ENCODE measurements at regions not wholly inside any gene's neighbourhood (a gene's known extent, or its start where the extent isn't known, plus 50 kb on each side); places are given as distances from the start of the nearest gene placed in this dataset.

- Histone ChIP-seq H2AFZ (ENCODE audit: insufficient read depth, low read depth, low read length, poor library complexity, severe bottlenecking) (no peak overlapping the region), H3K27me3 (replicated peaks in 1 of 4; ENCODE audit: control extremely low read depth in 1 of 4, control insufficient read depth in 3 of 4, insufficient read depth in 4 of 4, low read length in 3 of 4) (peaks cover 0 to 6% (median 1%) of the 10 kb centered on the region in 4 experiments), H3K4me2 (replicated peaks; ENCODE audit: low read depth, low read length, poor library complexity, severe bottlenecking) (no peak overlapping the region), H4K20me1 (ENCODE audit: control insufficient read depth, insufficient read depth, low read length, poor library complexity, severe bottlenecking) (no peaks in the 10 kb centered on the region), H3K9ac (ENCODE audit: low read length) (no peak overlapping the region), H3K4me1 (ENCODE audit: control insufficient read depth in 2 of 2, insufficient read depth in 2 of 2, low read length in 2 of 2) (no peaks in the 10 kb centered on the region), H3K4me3 (ENCODE audit: control extremely low read depth in 1 of 5, extremely low read depth in 1 of 5, insufficient read depth in 1 of 5, low read depth in 2 of 5, low read length in 4 of 5) (no peak overlapping the region), H3K79me2 (ENCODE audit: control insufficient read depth, insufficient read depth, low read length) (no peaks in the 10 kb centered on the region), H3K27ac (ENCODE audit: low read length in 2 of 2) (no peak overlapping the region), H3K36me3 (replicated peaks in 1 of 2; ENCODE audit: control extremely low read depth in 1 of 2, control insufficient read depth in 1 of 2, extremely low read depth in 1 of 2, insufficient read depth in 2 of 2, low read length in 1 of 2) (no peaks in the 10 kb centered on the region), H3K9me3 (ENCODE audit: control extremely low read depth in 1 of 3, control insufficient read depth in 2 of 3, insufficient read depth in 1 of 3, low read length in 2 of 3) (no peaks in the 10 kb centered on the region)
- TF ChIP-seq CTCF (IDR thresholded peaks at IDR 0.05) (no peak), EZH2 (IDR thresholded peaks at IDR 0.05; ENCODE audit: borderline replicate concordance, insufficient read depth, low read depth, low read length, poor library complexity, severe bottlenecking) (no peak)
- H3K27me3 Mint-ChIP-seq, result peaks cover 12% of the 10 kb centered on the region
- POLR2A ChIA-PET, result no interaction called here
- H3K4me3 Mint-ChIP-seq, result no peak overlapping the region
- WGBS (ENCODE audit: insufficient coverage), result 25% methylated on average over 1 of the region's 1 CpG
- no peaks in the 10 kb centered on the region for H3K4me1 Mint-ChIP-seq
- no peak for DNase-seq
- intact Hi-C loops (cut with micrococcal nuclease), result no loop called here
- no peak overlapping the region for H3K27ac Mint-ChIP-seq
- ATAC-seq (ENCODE audit: low read depth), result no peak
- CTCF ChIA-PET, result no interaction called here
- H3K9me3 Mint-ChIP-seq (ENCODE audit: insufficient read depth), result no peaks in the 10 kb centered on the region
Measured at GRCh38 chr12:77232045-77232444, 166.7 kb upstream of the E2F7 start.

- TF ChIP-seq CTCF (IDR thresholded peaks at IDR 0.05) (no peak), EZH2 (IDR thresholded peaks at IDR 0.05; ENCODE audit: borderline replicate concordance, insufficient read depth, low read depth, low read length, poor library complexity, severe bottlenecking) (no peak)
- Mint-ChIP-seq H3K27ac (no peak overlapping the region), H3K9me3 (ENCODE audit: insufficient read depth) (no peaks in the 10 kb centered on the region), H3K4me3 (no peak overlapping the region), H3K4me1 (no peaks in the 10 kb centered on the region), H3K27me3 (peaks cover 12% of the 10 kb centered on the region)
- ChIA-PET CTCF (no interaction called here), POLR2A (no interaction called here)
- Histone ChIP-seq H3K27ac (ENCODE audit: low read length in 2 of 2) (no peak overlapping the region), H3K4me2 (replicated peaks; ENCODE audit: low read depth, low read length, poor library complexity, severe bottlenecking) (no peak overlapping the region), H3K9ac (ENCODE audit: low read length) (no peak overlapping the region), H3K36me3 (replicated peaks in 1 of 2; ENCODE audit: control extremely low read depth in 1 of 2, control insufficient read depth in 1 of 2, extremely low read depth in 1 of 2, insufficient read depth in 2 of 2, low read length in 1 of 2) (no peaks in the 10 kb centered on the region), H3K79me2 (ENCODE audit: control insufficient read depth, insufficient read depth, low read length) (no peaks in the 10 kb centered on the region), H3K9me3 (ENCODE audit: control extremely low read depth in 1 of 3, control insufficient read depth in 2 of 3, insufficient read depth in 1 of 3, low read length in 2 of 3) (no peaks in the 10 kb centered on the region), H2AFZ (ENCODE audit: insufficient read depth, low read depth, low read length, poor library complexity, severe bottlenecking) (no peak overlapping the region), H4K20me1 (ENCODE audit: control insufficient read depth, insufficient read depth, low read length, poor library complexity, severe bottlenecking) (no peaks in the 10 kb centered on the region), H3K4me3 (ENCODE audit: control extremely low read depth in 1 of 5, extremely low read depth in 1 of 5, insufficient read depth in 1 of 5, low read depth in 2 of 5, low read length in 4 of 5) (no peak overlapping the region), H3K27me3 (replicated peaks in 1 of 4; ENCODE audit: control extremely low read depth in 1 of 4, control insufficient read depth in 3 of 4, insufficient read depth in 4 of 4, low read length in 3 of 4) (peaks cover 0 to 4% (median 0%) of the 10 kb centered on the region in 4 experiments), H3K4me1 (ENCODE audit: control insufficient read depth in 2 of 2, insufficient read depth in 2 of 2, low read length in 2 of 2) (no peaks in the 10 kb centered on the region)
- intact Hi-C loops (cut with micrococcal nuclease), result no loop called here
- WGBS (ENCODE audit: insufficient coverage), result no CpG with 5 or more reads among the region's 5 CpGs
- ATAC-seq (ENCODE audit: low read depth) (no peak), DNase-seq (no peak)
Measured at GRCh38 chr12:77231501-77231918, 166.1 kb upstream of the E2F7 start.
